ENCODE measurements at regions not wholly inside any gene's neighbourhood (a gene's known extent, or its start where the extent isn't known, plus 50 kb on each side); places are given as distances from the start of the nearest gene placed in this dataset.

DNA sequence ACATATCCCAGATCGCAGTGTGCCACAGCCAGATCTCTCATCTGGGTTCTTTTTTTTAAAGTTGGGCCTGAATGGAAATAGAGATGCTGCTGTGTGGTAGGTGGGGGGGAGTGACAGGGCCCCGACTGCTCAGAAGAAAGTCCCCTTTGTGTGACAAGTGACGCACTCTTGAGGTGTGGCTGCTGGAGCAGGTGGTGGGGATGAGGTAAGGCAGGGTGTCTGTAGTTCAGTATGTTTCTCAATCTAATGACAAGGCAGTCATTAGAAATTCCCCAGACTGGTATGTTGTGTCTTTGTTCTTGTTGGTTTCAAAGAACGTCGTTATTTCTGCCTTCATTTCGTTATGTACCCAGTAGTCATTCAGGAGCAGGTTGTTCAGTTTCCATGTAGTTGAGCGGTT, 128.8 kb upstream of the TACR1 start:
- TF ChIP-seq CTCF (conservative IDR thresholded peaks at IDR 0.05) (no peak), EZH2 (IDR thresholded peaks at IDR 0.05; ENCODE audit: low read depth) (no peak)

All from PC-9 (cell line).